Fibroblast of lung (primary cell): ENCODE measurements at regions not wholly inside any gene's neighbourhood (a gene's known extent, or its start where the extent isn't known, plus 50 kb on each side); places are given as distances from the start of the nearest gene placed in this dataset.

Experiments used
- DNase-seq, 2 donors: peaks; one replicate each; pipeline versions ENCODE4 v3.0.0 to v3.0.0-alpha.2; 2010; ENCODE audit warnings: low read depth in 2 of 2
- H2AFZ ChIP-seq: 2 replicates; pipeline ENCODE4 v1.5.1; 2012; ENCODE audit warnings: low read length, control low read depth, inconsistent platforms
- H3K27ac ChIP-seq: 2 replicates; pipeline ENCODE4 v1.5.1; 2011; ENCODE audit warnings: low read length, control low read depth; ENCODE audit not compliant: insufficient read depth
- H3K27me3 ChIP-seq: 2 replicates; pipeline ENCODE4 v1.5.1; 2011; ENCODE audit warnings: mild to moderate bottlenecking, low read length; ENCODE audit not compliant: control insufficient read depth, insufficient read depth
- H3K36me3 ChIP-seq: 2 replicates; pipeline ENCODE4 v1.5.1; 2011; ENCODE audit warnings: low read length; ENCODE audit not compliant: control insufficient read depth, insufficient read depth
- H3K4me1 ChIP-seq: 2 replicates; pipeline ENCODE4 v1.5.1; 2011; ENCODE audit warnings: low read length; ENCODE audit not compliant: control insufficient read depth, insufficient read depth; ENCODE audit errors: extremely low read depth
- H3K4me2 ChIP-seq: 2 replicates; pipeline ENCODE4 v1.5.1; 2011; ENCODE audit warnings: low read length, control low read depth; ENCODE audit not compliant: insufficient read depth; ENCODE audit errors: extremely low read depth
- H3K4me3 ChIP-seq, 4 experiments: fragments of 200-600 bp in 1 of 4; sonication (generic) in 1 of 4; replicated peaks in 1 of 4; 2 replicates each; pipeline ENCODE4 v1.5.1; 2011 to 2016; ENCODE audit warnings: low read length in 4 of 4, low read depth in 3 of 4, mild to moderate bottlenecking in 3 of 4, control low read depth in 2 of 4, inconsistent platforms in 1 of 4, mixed read lengths in 1 of 4; ENCODE audit not compliant: insufficient read depth in 1 of 4; ENCODE audit errors: control extremely low read depth in 1 of 4
- H3K79me2 ChIP-seq: 2 replicates; pipeline ENCODE4 v1.5.1; 2012; ENCODE audit warnings: mild to moderate bottlenecking, low read length, inconsistent platforms; ENCODE audit not compliant: control insufficient read depth, insufficient read depth
- H3K9ac ChIP-seq: 2 replicates; pipeline ENCODE4 v1.5.1; 2011; ENCODE audit warnings: mild to moderate bottlenecking, low read length, control low read depth; ENCODE audit not compliant: insufficient read depth
- H3K9me3 ChIP-seq: 2 replicates; pipeline ENCODE4 v1.5.1; 2012; ENCODE audit warnings: low read depth, low read length; ENCODE audit not compliant: control insufficient read depth, insufficient read depth
- H4K20me1 ChIP-seq: 2 replicates; pipeline ENCODE4 v1.5.1; 2011; ENCODE audit warnings: low read length; ENCODE audit not compliant: control insufficient read depth, insufficient read depth; ENCODE audit errors: extremely low read depth
- EZH2 ChIP-seq: IDR thresholded peaks from 2 replicates; pipeline ENCODE4 v1.5.1; 2012; ENCODE audit warnings: low read length, control low read depth, mild to moderate bottlenecking; ENCODE audit errors: missing control alignments
- TF ChIP-seq, protein P1 (sequence below), 2 donors: IDR thresholded peaks in 1 of 2; conservative IDR thresholded peaks in 1 of 2; 1 replicate in 1 of 2; 2 replicates in 1 of 2; pipeline ENCODE4 v1.5.1; 2011 to 2012; ENCODE audit warnings: low read length in 2 of 2, control low read depth in 1 of 2, inconsistent platforms in 1 of 2, low read depth in 1 of 2, mild to moderate bottlenecking in 1 of 2

DNA sequence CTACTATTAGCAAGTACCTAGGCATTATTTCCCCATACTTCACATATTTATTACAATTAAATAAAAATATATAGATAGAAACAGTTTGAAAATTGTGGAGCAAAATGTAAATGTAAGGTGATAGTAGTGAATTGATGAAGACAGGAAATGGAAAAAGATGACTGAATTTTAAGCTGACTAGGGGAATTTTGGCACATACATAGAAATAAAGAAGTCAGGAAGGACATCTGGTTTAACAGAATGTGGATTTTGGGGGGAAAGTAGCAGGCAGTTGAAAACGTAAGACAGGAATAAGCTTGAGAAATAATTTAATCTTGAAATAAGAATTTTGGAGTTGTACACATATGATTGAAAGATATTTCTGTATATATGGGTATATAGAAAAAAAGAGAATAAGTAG lies 701.7 kb upstream of the CITED2 start:
- Histone ChIP-seq H3K27ac (no peak overlapping the region), H3K9me3 (no peaks in the 10 kb centered on the region), H4K20me1 (no peaks in the 10 kb centered on the region), H3K36me3 (no peaks in the 10 kb centered on the region), H3K4me3 (no peak overlapping the region), H3K79me2 (no peaks in the 10 kb centered on the region), H3K4me2 (no peak overlapping the region), H3K4me1 (peaks cover 26% of the 10 kb centered on the region), H3K27me3 (no peaks in the 10 kb centered on the region), H2AFZ (no peak overlapping the region), H3K9ac (no peak overlapping the region)
- TF ChIP-seq EZH2, result no peak
- TF ChIP-seq, protein P1, sequence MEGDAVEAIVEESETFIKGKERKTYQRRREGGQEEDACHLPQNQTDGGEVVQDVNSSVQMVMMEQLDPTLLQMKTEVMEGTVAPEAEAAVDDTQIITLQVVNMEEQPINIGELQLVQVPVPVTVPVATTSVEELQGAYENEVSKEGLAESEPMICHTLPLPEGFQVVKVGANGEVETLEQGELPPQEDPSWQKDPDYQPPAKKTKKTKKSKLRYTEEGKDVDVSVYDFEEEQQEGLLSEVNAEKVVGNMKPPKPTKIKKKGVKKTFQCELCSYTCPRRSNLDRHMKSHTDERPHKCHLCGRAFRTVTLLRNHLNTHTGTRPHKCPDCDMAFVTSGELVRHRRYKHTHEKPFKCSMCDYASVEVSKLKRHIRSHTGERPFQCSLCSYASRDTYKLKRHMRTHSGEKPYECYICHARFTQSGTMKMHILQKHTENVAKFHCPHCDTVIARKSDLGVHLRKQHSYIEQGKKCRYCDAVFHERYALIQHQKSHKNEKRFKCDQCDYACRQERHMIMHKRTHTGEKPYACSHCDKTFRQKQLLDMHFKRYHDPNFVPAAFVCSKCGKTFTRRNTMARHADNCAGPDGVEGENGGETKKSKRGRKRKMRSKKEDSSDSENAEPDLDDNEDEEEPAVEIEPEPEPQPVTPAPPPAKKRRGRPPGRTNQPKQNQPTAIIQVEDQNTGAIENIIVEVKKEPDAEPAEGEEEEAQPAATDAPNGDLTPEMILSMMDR (conservative IDR thresholded peaks at IDR 0.05 in 1 of 2, IDR thresholded peaks at IDR 0.05 in 1 of 2; ENCODE audit: low read depth in 1 of 2, low read length in 2 of 2), result no peak
- no peak for DNase-seq

DNA sequence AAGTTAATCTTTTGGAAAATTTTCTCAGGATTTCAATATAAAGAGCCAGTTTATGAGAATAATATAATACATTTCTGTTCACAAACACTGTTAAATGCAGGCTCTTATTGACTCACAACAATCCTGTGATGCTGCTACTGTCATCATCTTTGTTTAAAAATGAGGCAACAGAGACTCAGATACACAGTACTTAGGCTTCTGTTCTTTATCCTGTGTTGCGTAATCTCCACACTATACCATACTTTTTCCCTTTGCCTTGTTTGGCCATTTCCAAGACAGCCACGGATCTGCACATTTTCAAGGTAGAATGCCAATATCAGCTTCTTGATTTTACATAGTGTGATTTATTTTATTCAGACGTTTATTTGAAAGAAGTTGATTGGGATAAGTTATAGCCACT lies 699.0 kb upstream of the CITED2 start:
- no peaks in the 10 kb centered on the region for H3K9me3 ChIP-seq
- no peak overlapping the region for H2AFZ ChIP-seq
- no peak for TF ChIP-seq EZH2
- TF ChIP-seq, protein P1 (conservative IDR thresholded peaks at IDR 0.05 in 1 of 2, IDR thresholded peaks at IDR 0.05 in 1 of 2; ENCODE audit: low read depth in 1 of 2, low read length in 2 of 2), result no peak
- DNase-seq, result peak in 1 of 2 donors; percentile 91
- H3K4me3 ChIP-seq, result no peak overlapping the region
- H4K20me1 ChIP-seq, result no peaks in the 10 kb centered on the region
- no peak overlapping the region for H3K4me2 ChIP-seq
- H3K4me1 ChIP-seq, result peaks cover 26% of the 10 kb centered on the region
- H3K27me3 ChIP-seq, result no peaks in the 10 kb centered on the region
- no peaks in the 10 kb centered on the region for H3K36me3 ChIP-seq
- no peaks in the 10 kb centered on the region for H3K79me2 ChIP-seq
- no peak overlapping the region for H3K27ac ChIP-seq
- H3K9ac ChIP-seq, result no peak overlapping the region

DNA sequence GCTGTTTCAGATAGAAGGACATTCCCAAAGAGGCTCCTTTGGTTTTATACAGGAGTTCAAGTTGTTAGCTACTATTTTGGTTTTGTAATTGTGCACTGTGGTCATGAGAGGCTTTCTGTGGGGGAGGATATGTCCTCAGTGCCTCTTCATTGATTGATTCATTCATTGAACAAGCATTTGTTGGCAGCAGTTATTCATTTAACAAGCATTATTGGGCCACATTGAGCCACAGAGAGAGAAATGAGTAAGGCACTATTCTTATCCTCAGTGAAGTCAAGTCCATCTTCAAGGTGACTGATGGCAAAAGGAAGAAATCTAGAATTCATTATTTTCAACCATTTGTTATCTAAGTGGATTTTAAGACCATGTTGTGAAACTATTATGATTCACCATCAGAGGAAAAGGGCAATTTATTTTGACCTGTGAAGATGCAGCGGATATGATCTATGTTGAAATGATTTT lies 697.2 kb upstream of the CITED2 start:
- peak; percentile 83 to 95 for DNase-seq
- H3K27me3 ChIP-seq, result no peaks in the 10 kb centered on the region
- H3K4me1 ChIP-seq, result peaks cover 22% of the 10 kb centered on the region
- no peak overlapping the region for H2AFZ ChIP-seq
- H3K27ac ChIP-seq, result peak overlapping the region; percentile 65
- H3K4me3 ChIP-seq, result no peak overlapping the region
- H4K20me1 ChIP-seq, result no peaks in the 10 kb centered on the region
- H3K36me3 ChIP-seq, result no peaks in the 10 kb centered on the region
- no peak overlapping the region for H3K9ac ChIP-seq
- H3K79me2 ChIP-seq, result no peaks in the 10 kb centered on the region
- peak overlapping the region; percentile 56 for H3K4me2 ChIP-seq
- TF ChIP-seq, protein P1 (conservative IDR thresholded peaks at IDR 0.05 in 1 of 2, IDR thresholded peaks at IDR 0.05 in 1 of 2; ENCODE audit: low read depth in 1 of 2, low read length in 2 of 2), result no peak
- no peak for TF ChIP-seq EZH2
- H3K9me3 ChIP-seq, result no peaks in the 10 kb centered on the region
